ENCODE measurements at regions not wholly inside any gene's neighbourhood (a gene's known extent, or its start where the extent isn't known, plus 50 kb on each side); places are given as distances from the start of the nearest gene placed in this dataset.

DNA sequence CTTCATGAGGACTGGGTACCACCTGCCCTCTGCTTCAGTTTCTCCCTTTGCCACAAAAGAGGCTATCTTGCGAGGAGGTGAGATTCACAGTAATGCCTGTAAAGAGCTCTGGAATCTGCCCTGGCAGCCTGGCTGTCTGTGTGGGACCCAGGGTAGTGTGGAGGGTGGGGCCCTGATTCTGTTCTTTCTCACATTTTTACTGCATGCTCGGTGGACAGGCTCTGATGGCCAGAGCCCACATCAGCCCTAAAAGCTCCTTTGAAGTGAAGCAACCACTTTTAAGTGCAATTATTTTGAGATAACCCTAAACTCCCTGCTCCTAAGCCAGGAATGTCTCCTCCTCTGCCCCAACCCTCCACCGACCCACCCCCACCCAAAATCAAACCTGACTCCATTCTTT lies 92.1 kb upstream of the PODXL start:
- DNase-seq (no peak), ATAC-seq (no peak)
- Histone ChIP-seq H3K9me2 (replicated peaks; ENCODE audit: low read length) (no peaks in the 10 kb centered on the region), H3K4me3 (ENCODE audit: low read length) (no peak overlapping the region), H3K4me2 (ENCODE audit: low read length) (no peak overlapping the region), H3K79me2 (ENCODE audit: low read length) (no peaks in the 10 kb centered on the region), H2AFZ (ENCODE audit: low read length) (no peak overlapping the region), H3F3A (ENCODE audit: low read length, unreplicated experiment) (no peaks in the 10 kb centered on the region), H3K36me3 (ENCODE audit: low read depth, low read length) (no peaks in the 10 kb centered on the region), H3K27ac (ENCODE audit: low read length) (no peak overlapping the region), H3K27me3 (ENCODE audit: low read length) (no peaks in the 10 kb centered on the region), H3K9me3 (ENCODE audit: low read length) (no peaks in the 10 kb centered on the region), H3K4me1 (ENCODE audit: insufficient read depth, low read length) (peaks cover 6% of the 10 kb centered on the region; the same call in 1 of the 2 replicates), H4K20me1 (ENCODE audit: low read length) (no peaks in the 10 kb centered on the region), H3K9ac (ENCODE audit: low read length) (no peak overlapping the region)
- no TSS peak for BruUV-seq (replicated peaks)
- POLR2A ChIA-PET (ENCODE audit: unreplicated experiment), result no interaction called here
- intact Hi-C loops (cut with micrococcal nuclease), result no loop called here
- TF ChIP-seq, protein P1, sequence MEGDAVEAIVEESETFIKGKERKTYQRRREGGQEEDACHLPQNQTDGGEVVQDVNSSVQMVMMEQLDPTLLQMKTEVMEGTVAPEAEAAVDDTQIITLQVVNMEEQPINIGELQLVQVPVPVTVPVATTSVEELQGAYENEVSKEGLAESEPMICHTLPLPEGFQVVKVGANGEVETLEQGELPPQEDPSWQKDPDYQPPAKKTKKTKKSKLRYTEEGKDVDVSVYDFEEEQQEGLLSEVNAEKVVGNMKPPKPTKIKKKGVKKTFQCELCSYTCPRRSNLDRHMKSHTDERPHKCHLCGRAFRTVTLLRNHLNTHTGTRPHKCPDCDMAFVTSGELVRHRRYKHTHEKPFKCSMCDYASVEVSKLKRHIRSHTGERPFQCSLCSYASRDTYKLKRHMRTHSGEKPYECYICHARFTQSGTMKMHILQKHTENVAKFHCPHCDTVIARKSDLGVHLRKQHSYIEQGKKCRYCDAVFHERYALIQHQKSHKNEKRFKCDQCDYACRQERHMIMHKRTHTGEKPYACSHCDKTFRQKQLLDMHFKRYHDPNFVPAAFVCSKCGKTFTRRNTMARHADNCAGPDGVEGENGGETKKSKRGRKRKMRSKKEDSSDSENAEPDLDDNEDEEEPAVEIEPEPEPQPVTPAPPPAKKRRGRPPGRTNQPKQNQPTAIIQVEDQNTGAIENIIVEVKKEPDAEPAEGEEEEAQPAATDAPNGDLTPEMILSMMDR (conservative IDR thresholded peaks at IDR 0.05; ENCODE audit: low read depth, low read length), result no peak
- no peak for TF ChIP-seq EZH2 (IDR thresholded peaks at IDR 0.05; ENCODE audit: low read length, unreplicated experiment)
- no peak for TF ChIP-seq EZH2phosphoT487 (IDR thresholded peaks at IDR 0.05; ENCODE audit: borderline replicate concordance, low read length)
- CTCF ChIA-PET, result interaction anchor here (0.6 kb wide), 1 partner anchor 72 kb away, joined by 11 read pairs; no protein-coding TSS in a partner anchor

DNA sequence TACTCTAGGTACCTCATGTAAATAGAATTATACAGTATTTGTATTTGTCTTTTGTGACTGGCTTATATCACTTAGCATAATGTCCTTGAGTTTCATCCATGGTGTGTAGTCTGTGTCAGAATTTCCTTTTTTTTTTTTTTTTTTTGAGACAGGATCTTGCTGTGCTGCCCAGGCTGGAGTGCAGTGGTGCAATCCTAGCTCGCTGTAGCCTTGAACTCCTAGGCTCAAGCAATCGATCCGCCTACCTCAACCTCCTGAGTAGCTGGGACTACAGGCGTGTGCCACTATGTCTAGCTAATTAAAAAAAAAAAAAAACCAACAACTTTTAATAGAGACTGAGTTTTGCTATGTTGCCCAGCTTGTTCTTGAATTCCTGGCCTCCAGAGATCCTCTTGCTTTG lies 89.8 kb upstream of the PODXL start:
- H3K27me3 ChIP-seq (ENCODE audit: low read length), result no peaks in the 10 kb centered on the region
- ChIA-PET CTCF (interaction anchor here (0.6 kb wide), 1 partner anchor 108 kb away, joined by 3 read pairs; no protein-coding TSS in a partner anchor), POLR2A (ENCODE audit: unreplicated experiment) (no interaction called here)
- no peak overlapping the region for H3K27ac ChIP-seq (ENCODE audit: low read length)
- no peaks in the 10 kb centered on the region for H3F3A ChIP-seq (ENCODE audit: low read length, unreplicated experiment)
- H3K4me3 ChIP-seq (ENCODE audit: low read length), result no peak overlapping the region
- ATAC-seq (no peak), DNase-seq (no peak)
- no peaks in the 10 kb centered on the region for H4K20me1 ChIP-seq (ENCODE audit: low read length)
- no peak overlapping the region for H3K9ac ChIP-seq (ENCODE audit: low read length)
- H2AFZ ChIP-seq (ENCODE audit: low read length), result no peak overlapping the region
- TF ChIP-seq EZH2phosphoT487 (IDR thresholded peaks at IDR 0.05; ENCODE audit: borderline replicate concordance, low read length) (no peak), EZH2 (IDR thresholded peaks at IDR 0.05; ENCODE audit: low read length, unreplicated experiment) (no peak)
- TF ChIP-seq, protein P1 (conservative IDR thresholded peaks at IDR 0.05; ENCODE audit: low read depth, low read length), result no peak
- no peaks in the 10 kb centered on the region for H3K36me3 ChIP-seq (ENCODE audit: low read depth, low read length)
- BruUV-seq (replicated peaks), result no TSS peak
- H3K4me1 ChIP-seq (ENCODE audit: insufficient read depth, low read length), result 0 out of 2 replicates have a peak, but pooled peaks cover 4% of the 10 kb centered on the region
- no peak overlapping the region for H3K4me2 ChIP-seq (ENCODE audit: low read length)
- no peaks in the 10 kb centered on the region for H3K9me2 ChIP-seq (replicated peaks; ENCODE audit: low read length)
- intact Hi-C loops (cut with micrococcal nuclease), result no loop called here
- H3K9me3 ChIP-seq (ENCODE audit: low read length), result no peaks in the 10 kb centered on the region
- H3K79me2 ChIP-seq (ENCODE audit: low read length), result no peaks in the 10 kb centered on the region

DNA sequence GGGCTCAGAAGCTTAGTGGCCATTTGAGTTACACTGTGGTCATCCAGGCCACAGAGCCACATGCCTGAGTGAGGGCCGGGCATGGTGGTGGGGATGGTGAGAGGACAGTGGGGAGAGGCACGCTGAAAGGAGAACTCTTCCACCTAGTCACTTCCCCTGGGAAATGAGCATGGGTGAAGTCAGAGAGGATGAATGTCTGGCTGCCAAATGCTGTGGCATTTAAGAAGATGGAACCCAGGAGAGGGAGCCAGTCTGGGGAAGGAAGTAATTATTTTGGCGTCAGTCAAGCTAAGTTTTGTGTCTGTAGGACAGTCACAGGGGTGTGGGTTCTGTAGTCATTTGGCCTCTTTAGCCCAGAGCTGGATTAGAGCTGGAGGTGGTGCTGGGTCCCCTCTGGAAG lies 86.0 kb upstream of the PODXL start:
- H3K27me3 ChIP-seq (ENCODE audit: low read length), result no peaks in the 10 kb centered on the region
- DNase-seq (peak; percentile 12), ATAC-seq (peak; percentile 49)
- no peaks in the 10 kb centered on the region for H3K79me2 ChIP-seq (ENCODE audit: low read length)
- no peaks in the 10 kb centered on the region for H3K36me3 ChIP-seq (ENCODE audit: low read depth, low read length)
- POLR2A ChIA-PET (ENCODE audit: unreplicated experiment), result no interaction called here
- no peak overlapping the region for H3K4me3 ChIP-seq (ENCODE audit: low read length)
- CTCF ChIA-PET, result no interaction called here
- H3K9ac ChIP-seq (ENCODE audit: low read length), result no peak overlapping the region
- no peak for TF ChIP-seq EZH2phosphoT487 (IDR thresholded peaks at IDR 0.05; ENCODE audit: borderline replicate concordance, low read length)
- no TSS peak for BruUV-seq (replicated peaks)
- H4K20me1 ChIP-seq (ENCODE audit: low read length), result no peaks in the 10 kb centered on the region
- no peaks in the 10 kb centered on the region for H3K9me2 ChIP-seq (replicated peaks; ENCODE audit: low read length)
- H3K9me3 ChIP-seq (ENCODE audit: low read length), result no peaks in the 10 kb centered on the region
- H3K27ac ChIP-seq (ENCODE audit: low read length), result no peak overlapping the region
- no peaks in the 10 kb centered on the region for H3F3A ChIP-seq (ENCODE audit: low read length, unreplicated experiment)
- no peak overlapping the region for H3K4me2 ChIP-seq (ENCODE audit: low read length)
- 0 out of 2 replicates have a peak, but pooled peaks cover 4% of the 10 kb centered on the region for H3K4me1 ChIP-seq (ENCODE audit: insufficient read depth, low read length)
- intact Hi-C loops (cut with micrococcal nuclease), result no loop called here
- H2AFZ ChIP-seq (ENCODE audit: low read length), result no peak overlapping the region
